Adipocyte (in vitro differentiated cells): ENCODE measurements at regions not wholly inside any gene's neighbourhood (a gene's known extent, or its start where the extent isn't known, plus 50 kb on each side); places are given as distances from the start of the nearest gene placed in this dataset.

ENCODE experiments used
- DNase-seq: peaks from one replicate; pipeline ENCODE4 v3.0.0-alpha.2; 2015; ENCODE audit warnings: low read depth
- H3K27me3 ChIP-seq: replicated peaks from 2 replicates; pipeline ENCODE4 v1.7.0; 2013; ENCODE audit warnings: mild to moderate bottlenecking, low read length, moderate library complexity; ENCODE audit not compliant: control insufficient read depth, insufficient read depth
- H3K36me3 ChIP-seq: 2 replicates; pipeline ENCODE4 v1.7.0; 2013; ENCODE audit warnings: low read length, mild to moderate bottlenecking, moderate library complexity; ENCODE audit not compliant: control insufficient read depth, insufficient read depth, severe bottlenecking
- H3K4me1 ChIP-seq: 2 replicates; pipeline ENCODE4 v1.7.0; 2013; ENCODE audit warnings: mild to moderate bottlenecking, low read length, moderate library complexity; ENCODE audit not compliant: control insufficient read depth, insufficient read depth
- H3K4me3 ChIP-seq: 2 replicates; pipeline ENCODE4 v1.7.0; 2013; ENCODE audit warnings: mild to moderate bottlenecking, low read length, moderate library complexity
- H3K9ac ChIP-seq: 2 replicates; pipeline ENCODE4 v1.7.0; 2013; ENCODE audit warnings: mild to moderate bottlenecking, low read length, moderate library complexity
- H3K9me3 ChIP-seq: 2 replicates; pipeline ENCODE4 v1.7.0; 2013; ENCODE audit warnings: mild to moderate bottlenecking, low read length, moderate library complexity; ENCODE audit not compliant: control insufficient read depth

DNA sequence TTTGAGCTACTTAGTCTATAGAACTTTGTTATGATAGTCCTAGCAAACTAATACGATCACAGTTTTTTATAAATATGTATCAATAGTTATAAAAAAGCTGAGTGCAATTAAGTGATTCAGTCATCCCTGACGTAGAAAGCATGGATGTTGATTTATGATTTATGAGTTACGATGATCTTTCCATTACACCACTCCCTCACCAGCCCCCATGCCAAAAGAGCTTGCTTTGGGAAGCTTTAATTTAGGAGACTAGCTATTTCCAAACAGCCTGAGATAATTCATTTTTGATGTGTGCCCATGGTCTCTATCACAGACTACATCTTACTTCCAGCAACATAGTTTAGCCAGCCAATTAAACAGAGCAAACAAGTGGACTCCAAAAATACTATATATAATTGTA, 256.8 kb downstream of the GABRG2 start:
- Histone ChIP-seq H3K9me3 (no peaks in the 10 kb centered on the region), H3K4me1 (no peaks in the 10 kb centered on the region), H3K4me3 (no peak overlapping the region), H3K27me3 (no peaks in the 10 kb centered on the region), H3K36me3 (no peaks in the 10 kb centered on the region), H3K9ac (no peak overlapping the region)
- no peak for DNase-seq

DNA sequence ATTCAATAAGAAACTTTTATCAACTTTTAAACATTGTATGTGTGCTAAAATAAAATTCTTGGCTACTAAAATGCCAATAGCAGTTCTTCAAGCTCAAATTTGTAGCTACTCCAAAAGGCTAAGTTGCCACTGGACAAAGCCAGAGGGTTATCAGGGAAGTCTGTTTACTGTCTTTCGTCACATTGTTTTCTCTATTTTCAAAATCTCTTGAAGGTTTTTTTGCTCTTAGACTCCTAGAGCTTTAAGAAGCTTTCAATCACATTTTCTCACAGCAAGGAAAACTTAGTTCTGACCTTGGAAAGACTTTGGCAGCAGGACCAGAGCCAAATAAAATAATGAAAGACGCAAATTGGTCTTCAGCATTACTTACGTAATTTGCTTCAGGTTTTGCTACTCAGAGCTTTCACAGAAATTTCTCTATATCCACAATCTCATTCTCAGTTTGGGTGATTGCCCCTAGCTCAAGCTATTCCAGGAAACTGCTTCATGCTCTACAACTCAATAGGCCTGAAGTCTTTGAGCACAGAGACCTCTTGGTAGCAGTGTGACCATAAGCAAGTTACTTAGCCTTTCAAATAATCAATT, 257.7 kb downstream of the GABRG2 start:
- no peak overlapping the region for H3K9ac ChIP-seq
- no peaks in the 10 kb centered on the region for H3K27me3 ChIP-seq
- H3K9me3 ChIP-seq: no peaks in the 10 kb centered on the region
- H3K4me3 ChIP-seq: no peak overlapping the region
- DNase-seq: no peak
- no peaks in the 10 kb centered on the region for H3K4me1 ChIP-seq
- no peaks in the 10 kb centered on the region for H3K36me3 ChIP-seq

DNA sequence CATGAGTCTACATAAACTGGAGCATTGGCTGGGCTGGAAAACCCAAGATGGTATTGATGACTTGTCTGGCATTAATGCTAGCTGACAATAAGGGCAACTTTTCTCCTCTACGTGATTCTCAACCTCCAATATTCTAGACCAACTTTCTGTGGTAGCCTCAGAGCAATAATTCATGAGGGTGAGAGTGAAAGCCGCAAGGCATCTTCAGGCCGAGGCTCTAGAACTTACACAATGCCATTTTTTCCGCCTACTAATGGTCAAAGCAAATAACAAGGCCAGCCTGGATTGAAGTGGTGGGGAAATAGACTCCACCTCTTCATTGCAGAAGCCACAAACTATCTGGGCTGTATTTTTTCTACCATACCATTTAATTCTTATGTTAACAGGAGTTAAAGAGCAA, 267.4 kb downstream of the GABRG2 start:
- no peak for DNase-seq
- Histone ChIP-seq H3K4me3 (no peak overlapping the region), H3K9me3 (no peaks in the 10 kb centered on the region), H3K4me1 (no peaks in the 10 kb centered on the region), H3K36me3 (no peaks in the 10 kb centered on the region), H3K9ac (no peak overlapping the region), H3K27me3 (no peaks in the 10 kb centered on the region)

DNA sequence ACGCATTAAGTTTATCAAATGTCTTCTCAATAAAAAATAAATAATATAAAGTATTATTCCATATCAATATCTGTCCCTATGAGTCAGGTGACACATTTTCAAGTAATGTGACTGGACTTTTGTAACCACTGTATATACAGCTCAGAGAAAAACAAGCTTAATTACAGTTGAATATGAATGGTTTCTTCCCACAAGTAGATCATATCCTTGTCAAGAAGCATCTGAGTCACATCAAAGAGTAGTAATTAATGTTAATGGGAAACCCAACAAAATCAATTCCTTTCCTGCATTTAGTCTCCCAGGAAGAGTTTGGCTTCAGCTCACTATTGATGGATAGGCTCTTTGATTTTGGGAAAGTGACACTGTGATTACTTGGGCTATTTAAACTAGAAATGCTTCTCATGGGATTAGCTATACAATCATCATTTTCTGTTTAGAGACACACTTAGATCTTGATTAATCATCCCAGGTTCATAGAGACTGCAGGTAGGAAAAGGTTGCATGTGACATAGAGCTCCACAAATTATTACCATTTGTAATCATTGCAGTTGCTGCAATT, 292.9 kb downstream of the GABRG2 start:
- H3K36me3 ChIP-seq: no peaks in the 10 kb centered on the region
- no peaks in the 10 kb centered on the region for H3K4me1 ChIP-seq
- H3K9ac ChIP-seq: no peak overlapping the region
- H3K4me3 ChIP-seq: no peak overlapping the region
- DNase-seq: no peak
- peaks cover 2% of the 10 kb centered on the region for H3K9me3 ChIP-seq
- H3K27me3 ChIP-seq: no peaks in the 10 kb centered on the region

DNA sequence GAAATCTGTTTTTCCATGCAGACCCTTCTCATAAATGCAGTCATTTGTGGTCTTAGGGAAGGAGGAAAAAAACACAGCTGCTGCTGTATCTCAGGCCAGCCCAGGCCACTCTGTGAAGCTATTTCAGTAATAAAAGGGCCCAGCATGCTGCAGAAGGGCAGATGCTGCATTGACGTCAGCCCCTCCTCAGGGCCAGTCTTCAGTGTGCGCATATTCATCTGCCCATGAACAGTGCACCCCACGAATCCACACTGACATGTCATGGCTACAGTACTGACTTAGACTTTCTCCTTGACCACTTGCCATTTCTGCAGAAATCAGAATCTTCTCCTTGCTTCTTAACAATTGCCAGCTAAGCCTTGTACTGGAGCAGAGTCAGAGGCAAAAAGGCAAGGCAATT, 304.7 kb downstream of the GABRG2 start:
- Histone ChIP-seq H3K4me3 (no peak overlapping the region), H3K27me3 (no peaks in the 10 kb centered on the region), H3K4me1 (no peaks in the 10 kb centered on the region), H3K36me3 (no peaks in the 10 kb centered on the region), H3K9ac (no peak overlapping the region), H3K9me3 (peaks cover 6% of the 10 kb centered on the region)
- DNase-seq: no peak

DNA sequence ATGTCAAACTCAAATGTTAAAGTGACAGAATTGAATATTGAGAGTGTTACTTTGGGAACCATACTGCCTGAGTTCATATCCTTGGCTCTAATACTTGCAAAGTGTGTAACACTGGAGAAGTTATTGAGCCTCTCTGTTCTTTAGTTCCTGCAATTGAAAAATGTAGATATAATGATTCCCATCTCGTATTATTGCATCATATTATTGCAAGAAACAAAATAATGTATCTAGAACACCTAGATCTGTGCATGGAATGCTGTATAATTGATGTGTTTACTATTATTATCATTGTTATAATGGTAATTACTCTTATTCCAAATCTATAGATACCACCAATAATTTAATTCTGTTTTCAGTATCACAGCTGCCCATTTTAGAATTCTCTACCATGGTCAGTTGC, 310.3 kb downstream of the GABRG2 start:
- no peaks in the 10 kb centered on the region for H3K27me3 ChIP-seq
- H3K4me3 ChIP-seq: no peak overlapping the region
- H3K9ac ChIP-seq: no peak overlapping the region
- no peaks in the 10 kb centered on the region for H3K36me3 ChIP-seq
- no peak for DNase-seq
- peaks cover 2% of the 10 kb centered on the region for H3K9me3 ChIP-seq
- H3K4me1 ChIP-seq: no peaks in the 10 kb centered on the region

DNA sequence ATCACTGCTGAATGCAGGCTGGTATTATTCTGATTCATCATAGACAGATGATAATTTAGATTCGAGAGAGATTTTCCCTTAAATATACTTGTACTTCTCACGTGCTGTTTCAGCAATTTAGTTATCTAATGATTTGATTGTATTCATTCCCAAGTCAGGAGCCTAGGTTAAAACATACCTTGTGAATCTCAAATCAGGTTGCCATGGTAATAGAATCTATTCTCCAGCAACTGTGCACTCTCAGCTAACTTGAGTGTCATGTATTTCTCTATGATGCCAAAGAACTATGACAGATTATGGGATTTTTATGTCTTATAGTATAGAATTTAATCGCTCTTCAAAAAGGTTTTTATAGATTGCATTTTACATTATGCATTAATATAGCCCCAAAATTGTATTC, 315.3 kb downstream of the GABRG2 start:
- no peaks in the 10 kb centered on the region for H3K27me3 ChIP-seq
- no peaks in the 10 kb centered on the region for H3K4me1 ChIP-seq
- H3K9ac ChIP-seq: no peak overlapping the region
- no peak overlapping the region for H3K4me3 ChIP-seq
- H3K9me3 ChIP-seq: no peaks in the 10 kb centered on the region
- no peaks in the 10 kb centered on the region for H3K36me3 ChIP-seq
- DNase-seq: no peak

DNA sequence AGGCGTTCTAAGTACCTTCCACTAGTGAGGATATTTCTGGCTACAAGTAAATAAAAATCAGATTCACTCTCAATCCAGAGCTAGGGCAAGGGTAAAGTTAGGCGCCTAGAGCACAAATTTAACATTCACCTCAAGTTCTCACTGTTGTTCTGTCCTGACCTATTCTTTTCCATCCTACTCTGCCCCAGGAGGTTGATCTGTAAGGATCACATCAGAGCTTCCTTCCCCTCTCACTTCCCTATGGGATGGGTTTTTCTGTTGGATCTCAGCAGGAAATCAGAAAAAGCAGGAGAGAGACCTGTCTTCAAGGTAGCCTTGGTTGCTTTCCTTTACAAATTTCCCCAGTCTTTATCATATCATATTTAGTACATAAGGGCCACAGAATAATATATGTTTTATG, 316.7 kb downstream of the GABRG2 start:
- Histone ChIP-seq H3K36me3 (no peaks in the 10 kb centered on the region), H3K9me3 (no peaks in the 10 kb centered on the region), H3K27me3 (no peaks in the 10 kb centered on the region), H3K9ac (no peak overlapping the region), H3K4me3 (no peak overlapping the region), H3K4me1 (no peaks in the 10 kb centered on the region)
- no peak for DNase-seq

DNA sequence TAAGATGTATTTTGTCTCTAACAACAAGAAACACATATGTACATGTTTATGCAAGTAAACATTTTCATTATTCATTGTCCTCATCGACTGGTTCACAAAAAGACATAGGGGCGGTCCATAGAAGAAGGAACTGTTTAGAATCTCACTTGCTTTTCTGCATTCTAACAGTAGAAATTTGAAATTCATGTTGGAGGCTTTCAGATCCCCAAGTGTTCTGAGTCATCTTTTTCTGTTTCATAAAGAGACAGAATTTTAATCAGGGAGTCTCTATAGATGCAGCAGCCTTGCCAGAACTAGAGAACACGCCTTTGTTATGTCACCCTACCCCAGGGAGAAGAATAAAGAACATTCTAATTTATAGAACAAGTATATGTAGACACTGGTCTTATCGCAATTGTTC, 324.3 kb downstream of the GABRG2 start:
- H3K27me3 ChIP-seq: no peaks in the 10 kb centered on the region
- DNase-seq: no peak
- H3K4me1 ChIP-seq: no peaks in the 10 kb centered on the region
- H3K9ac ChIP-seq: no peak overlapping the region
- peaks cover 8% of the 10 kb centered on the region for H3K9me3 ChIP-seq
- H3K4me3 ChIP-seq: no peak overlapping the region
- H3K36me3 ChIP-seq: no peaks in the 10 kb centered on the region

DNA sequence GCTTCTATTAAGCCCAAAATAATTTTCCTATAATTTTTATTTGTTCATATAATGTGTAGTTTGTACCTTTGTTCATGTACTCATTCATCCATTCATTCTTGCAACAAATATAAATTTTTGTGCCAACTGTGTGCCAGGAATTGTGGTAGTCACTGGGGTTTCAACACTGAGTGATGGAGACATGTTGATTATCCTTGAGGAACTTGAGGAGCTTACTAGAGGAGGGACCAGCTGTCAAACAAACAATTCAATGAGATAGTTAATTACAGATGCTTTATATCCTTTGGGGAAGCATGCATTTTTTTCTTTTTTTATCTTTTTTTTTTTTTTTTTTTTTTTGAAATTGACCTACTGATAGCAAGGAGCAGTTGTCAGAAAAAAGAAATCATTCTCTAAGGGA, 324.8 kb downstream of the GABRG2 start:
- H3K9ac ChIP-seq: no peak overlapping the region
- H3K4me1 ChIP-seq: no peaks in the 10 kb centered on the region
- H3K4me3 ChIP-seq: no peak overlapping the region
- no peaks in the 10 kb centered on the region for H3K36me3 ChIP-seq
- H3K9me3 ChIP-seq: peaks cover 8% of the 10 kb centered on the region
- H3K27me3 ChIP-seq: no peaks in the 10 kb centered on the region
- no peak for DNase-seq

DNA sequence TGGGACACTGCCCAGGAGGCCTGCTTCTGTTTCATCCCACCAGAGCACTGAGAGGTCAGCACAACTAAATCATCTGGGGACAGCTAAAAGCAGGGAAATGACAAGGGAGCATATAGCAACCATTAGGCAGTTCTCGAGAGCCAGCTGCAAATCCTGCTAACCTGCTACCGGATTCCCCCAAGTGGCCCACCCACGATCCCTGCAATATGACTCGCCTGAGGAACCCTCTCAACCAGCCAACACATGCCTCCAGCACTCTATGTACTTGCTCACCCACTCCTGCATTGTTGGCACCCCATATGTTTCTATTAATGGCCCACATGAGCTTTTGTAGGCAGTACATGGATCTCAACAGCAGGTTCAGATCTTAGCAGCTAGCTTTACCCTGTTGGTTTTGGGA, 326.0 kb downstream of the GABRG2 start:
- peaks cover 9% of the 10 kb centered on the region for H3K9me3 ChIP-seq
- H3K4me3 ChIP-seq: no peak overlapping the region
- H3K36me3 ChIP-seq: no peaks in the 10 kb centered on the region
- no peaks in the 10 kb centered on the region for H3K27me3 ChIP-seq
- DNase-seq: no peak
- no peaks in the 10 kb centered on the region for H3K4me1 ChIP-seq
- no peak overlapping the region for H3K9ac ChIP-seq

DNA sequence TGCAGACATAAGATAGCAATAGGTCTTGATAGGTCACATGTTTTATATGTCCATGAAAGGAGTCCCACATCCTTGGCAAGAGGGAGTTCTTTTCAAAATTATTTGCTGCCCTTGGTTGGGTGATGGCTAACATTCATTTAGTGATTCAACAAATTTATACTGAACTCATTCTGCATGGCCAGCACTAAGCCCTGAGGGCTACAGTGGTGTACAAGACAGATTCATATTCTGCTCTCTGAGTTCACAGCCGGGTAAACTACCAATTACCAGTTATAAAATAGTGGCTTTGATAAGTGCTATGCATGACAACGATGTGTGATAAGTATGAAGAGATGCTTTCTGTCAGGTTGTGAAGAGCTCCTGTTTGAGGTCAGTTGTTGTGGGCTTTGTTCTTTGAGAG, 340.0 kb downstream of the GABRG2 start:
- no peaks in the 10 kb centered on the region for H3K4me1 ChIP-seq
- no peaks in the 10 kb centered on the region for H3K27me3 ChIP-seq
- H3K36me3 ChIP-seq: no peaks in the 10 kb centered on the region
- H3K9me3 ChIP-seq: no peaks in the 10 kb centered on the region
- no peak overlapping the region for H3K4me3 ChIP-seq
- H3K9ac ChIP-seq: no peak overlapping the region
- DNase-seq: no peak
